GM19193 (cell line): ENCODE measurements at regions not wholly inside any gene's neighbourhood (a gene's known extent, or its start where the extent isn't known, plus 50 kb on each side); places are given as distances from the start of the nearest gene placed in this dataset.

Experiments used
- POLR2A ChIP-seq: IDR thresholded peaks from 4 replicates; pipeline ENCODE4 v1.6.1; 2011; ENCODE audit not compliant: insufficient read depth, insufficient read length; ENCODE audit errors: extremely low read depth

DNA sequence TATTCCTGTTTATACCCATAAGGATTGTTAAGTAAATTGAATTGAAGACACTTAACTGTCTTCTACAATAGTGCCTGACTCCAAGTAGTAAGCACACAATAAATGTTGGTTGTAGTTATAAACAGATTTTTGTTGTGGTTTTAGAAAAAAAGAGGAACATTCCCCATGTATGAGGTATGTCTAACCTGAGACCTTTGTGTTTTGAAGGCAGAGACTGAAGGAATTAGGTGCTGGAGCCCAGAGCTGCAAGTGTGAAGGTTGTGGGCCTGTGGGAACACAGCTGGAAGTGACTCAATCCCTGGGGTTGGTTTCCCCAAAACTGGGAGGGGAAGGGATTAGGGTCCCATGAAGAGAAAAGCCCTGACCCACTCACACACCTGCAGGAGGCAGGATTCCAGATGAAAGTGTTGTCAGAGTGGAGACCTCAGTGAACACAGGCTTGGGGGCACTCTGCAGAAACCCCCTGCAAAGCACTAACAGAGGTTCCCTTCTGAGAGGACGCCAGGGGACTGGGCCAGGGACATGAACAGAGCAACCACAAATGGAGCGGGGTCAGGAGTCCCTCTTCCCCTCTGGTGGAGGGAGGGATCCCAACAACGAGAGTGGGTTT is 265.1 kb upstream of the KLF14 start:
- no peak for TF ChIP-seq POLR2A

DNA sequence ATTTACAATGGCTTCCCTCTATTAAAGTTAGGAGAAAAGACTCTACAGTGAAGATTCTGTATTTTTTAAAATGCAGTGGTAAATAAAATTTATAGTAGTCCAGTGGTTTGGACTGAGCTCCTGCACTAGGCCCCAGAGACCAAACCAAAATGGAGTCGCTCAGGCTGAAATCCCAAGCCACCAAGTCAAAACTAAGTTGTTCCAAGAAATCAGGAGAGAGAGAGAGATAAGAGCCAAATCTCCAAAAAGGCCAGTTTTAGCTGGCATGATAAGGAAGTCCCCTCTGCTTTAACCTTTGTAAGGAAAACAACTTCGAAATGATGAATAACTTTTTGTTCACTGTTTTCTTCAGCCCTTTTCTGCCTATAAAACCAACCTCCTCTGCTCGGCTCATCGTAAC is 265.9 kb upstream of the KLF14 start:
- TF ChIP-seq POLR2A = no peak

DNA sequence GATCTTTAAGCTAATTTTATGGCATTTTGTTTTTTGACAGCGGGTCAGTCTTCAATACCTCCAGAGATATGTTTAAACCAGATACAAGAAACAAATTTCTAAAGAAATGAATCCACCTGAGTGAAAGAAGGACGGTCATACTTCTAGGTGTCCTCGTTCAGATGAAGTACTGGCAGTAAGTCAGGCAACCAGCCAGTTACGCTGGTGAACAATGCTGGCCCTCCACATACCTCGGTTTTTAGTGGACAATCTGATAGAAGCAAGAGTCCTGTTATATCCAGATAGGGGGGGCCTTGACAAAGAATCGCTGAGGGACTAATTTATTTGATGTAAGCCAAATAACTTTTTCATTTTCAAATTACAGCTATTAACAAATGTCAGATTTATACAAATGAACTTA is 266.4 kb upstream of the KLF14 start:
- TF ChIP-seq POLR2A = no peak

- TF ChIP-seq POLR2A = no peak
These were observed 266.9 kb upstream of the KLF14 start for GRCh38 chr7:131000873-131001272.

DNA sequence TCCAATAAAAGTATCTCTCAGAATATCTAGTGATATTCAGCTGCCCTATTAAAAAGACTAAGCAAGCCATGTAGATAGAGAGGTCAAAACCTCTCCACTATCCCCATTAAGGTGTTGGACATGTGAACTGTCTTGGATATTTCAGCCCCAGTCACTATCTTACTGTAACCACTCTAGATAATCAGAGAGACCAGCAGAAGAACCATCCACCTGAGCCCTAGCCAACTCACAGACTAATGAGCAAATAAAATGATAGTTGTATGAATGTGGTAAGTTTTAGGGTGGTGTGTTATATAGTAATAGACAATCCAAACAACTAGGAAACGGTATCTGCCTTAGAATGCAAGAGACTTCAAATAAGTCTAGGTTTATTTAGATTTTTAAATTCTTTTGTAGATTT is 268.6 kb upstream of the KLF14 start:
- no peak for TF ChIP-seq POLR2A

DNA sequence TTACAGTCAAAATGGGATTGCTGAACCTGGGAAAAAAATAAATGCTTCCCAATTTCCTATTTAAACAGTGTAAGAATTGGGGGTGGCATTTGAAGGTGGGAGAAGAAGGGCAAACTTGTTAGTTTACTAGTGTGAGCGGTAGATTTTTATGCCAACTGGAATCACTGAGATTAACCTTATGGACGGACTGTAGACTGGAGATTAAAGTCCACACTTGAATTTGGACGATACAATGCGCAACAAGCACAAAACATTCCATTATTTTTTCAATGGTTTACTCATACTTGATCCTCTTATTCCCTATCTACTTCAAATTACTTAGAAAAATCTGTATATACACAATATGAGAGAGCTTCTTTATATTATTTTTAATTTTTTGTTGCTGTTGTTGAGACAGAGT is 269.6 kb upstream of the KLF14 start:
- no peak for TF ChIP-seq POLR2A

DNA sequence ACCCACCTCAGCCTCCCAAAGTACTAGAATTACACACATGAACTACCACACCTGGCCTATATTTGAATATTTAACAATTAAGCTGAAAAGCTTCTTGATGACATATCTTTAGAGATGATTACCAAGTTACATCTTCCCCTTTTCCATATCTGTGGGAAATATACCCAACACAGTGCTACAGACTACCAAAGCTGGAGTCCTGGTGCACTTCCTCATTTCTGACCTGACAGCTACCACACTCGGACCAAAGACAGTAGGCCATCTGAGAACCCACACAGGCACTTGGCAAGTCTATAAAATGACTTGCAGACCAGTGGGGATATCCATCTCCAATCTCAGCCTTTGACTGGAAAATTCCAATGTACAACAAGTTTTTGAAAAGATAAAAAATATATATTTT is 270.4 kb upstream of the KLF14 start:
- no peak for TF ChIP-seq POLR2A

- TF ChIP-seq POLR2A = no peak
These were observed 273.7 kb upstream of the KLF14 start for GRCh38 chr7:131007439-131008330.

DNA sequence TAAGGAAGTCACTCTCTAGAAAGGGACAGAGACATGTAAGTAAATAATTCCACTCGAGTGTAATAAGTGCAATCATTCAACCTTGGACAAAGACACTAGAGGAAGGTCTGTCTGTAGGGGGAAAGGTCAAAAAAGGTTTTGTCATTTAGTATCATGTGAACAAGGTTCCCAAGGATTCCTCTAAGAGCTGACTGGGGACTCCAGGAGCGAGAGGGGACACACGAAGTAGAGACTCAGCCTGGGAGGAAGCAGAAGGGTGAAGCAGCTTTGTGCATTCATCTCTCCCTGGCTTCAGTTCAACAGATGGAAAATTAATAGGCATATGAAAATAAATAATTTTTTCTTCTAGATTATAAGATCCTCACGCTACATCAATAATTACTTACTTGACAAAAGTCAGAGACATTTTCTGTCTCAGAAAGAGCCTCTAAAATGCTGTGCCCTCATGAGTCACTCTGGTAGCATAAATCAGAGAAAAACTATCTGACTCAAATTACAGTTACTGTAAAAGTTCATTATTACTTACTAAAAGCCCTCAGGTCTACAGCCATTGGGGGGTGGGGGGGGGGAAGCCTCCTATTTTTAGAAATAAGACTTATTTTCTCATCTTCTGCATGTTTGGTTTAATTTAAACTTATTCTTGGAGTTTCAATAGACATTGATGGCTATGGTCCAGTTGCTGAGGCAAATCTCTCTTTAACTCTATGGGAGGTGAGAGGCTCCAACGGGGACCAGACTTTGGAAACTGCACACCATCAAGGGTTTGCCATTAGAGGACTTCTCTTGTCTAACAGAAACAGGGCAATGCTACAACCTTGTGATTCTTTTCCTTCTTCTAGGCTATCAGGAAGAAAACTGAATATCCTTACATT is 275.1 kb upstream of the KLF14 start:
- no peak for TF ChIP-seq POLR2A

DNA sequence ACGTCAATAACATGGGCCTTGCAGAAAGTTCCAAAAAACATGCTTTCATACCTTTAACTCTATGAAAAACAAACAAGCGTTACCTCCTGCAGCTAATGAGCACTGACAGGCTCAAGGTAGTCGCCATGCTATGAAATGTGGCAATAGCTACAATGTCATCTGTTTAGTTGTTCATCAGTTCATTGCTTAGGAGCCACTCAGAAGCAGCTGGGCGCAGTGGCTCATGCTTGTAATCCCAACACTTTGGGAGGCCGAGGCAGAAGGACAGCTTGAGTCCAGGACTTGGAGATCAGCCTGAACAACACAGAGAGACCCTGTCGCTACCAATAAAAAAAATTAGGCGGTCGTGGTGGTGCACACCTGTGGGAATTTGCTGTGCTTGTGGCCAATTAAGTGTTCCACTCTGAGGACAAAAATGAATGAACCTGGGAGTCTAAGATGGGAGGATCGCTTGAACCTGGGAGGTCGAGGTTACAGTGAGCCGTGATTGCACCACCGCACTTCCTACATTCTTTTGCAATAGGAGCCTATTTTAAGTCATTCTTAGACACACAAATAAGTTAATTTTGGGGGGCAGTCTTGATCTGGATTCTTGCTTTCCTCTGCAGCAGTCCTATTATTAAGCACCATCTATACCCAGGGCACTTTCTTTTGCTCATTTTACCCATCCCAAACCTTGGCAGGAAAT is 276.2 kb upstream of the KLF14 start:
- no peak for TF ChIP-seq POLR2A

- TF ChIP-seq POLR2A = no peak
These were observed 276.9 kb upstream of the KLF14 start for GRCh38 chr7:131010717-131011431.

- TF ChIP-seq POLR2A = no peak
These were observed 277.4 kb upstream of the KLF14 start for GRCh38 chr7:131011432-131011742.

DNA sequence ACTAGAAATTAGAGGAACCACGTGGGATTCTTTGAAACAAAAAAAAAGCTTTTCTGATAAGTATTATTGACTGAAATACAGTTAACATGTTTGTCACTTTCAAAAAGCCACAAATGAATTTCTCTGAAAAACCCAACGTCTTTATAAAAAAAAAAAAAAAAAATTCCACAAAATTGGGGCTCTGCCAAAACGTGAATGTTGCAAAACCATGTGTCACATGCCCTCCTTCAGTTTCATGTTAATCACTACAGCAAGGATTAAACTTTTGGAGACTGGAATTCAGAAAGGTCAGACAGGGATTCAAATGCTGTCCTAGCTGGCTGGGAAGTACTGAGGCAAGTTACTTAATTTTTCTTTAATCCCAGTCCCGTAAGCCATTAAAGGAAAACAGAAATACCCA is 278.0 kb upstream of the KLF14 start:
- no peak for TF ChIP-seq POLR2A

- no peak for TF ChIP-seq POLR2A
These were observed 278.5 kb upstream of the KLF14 start for GRCh38 chr7:131012477-131013031.
